GM21717 (cell line): ENCODE measurements at regions not wholly inside any gene's neighbourhood (a gene's known extent, or its start where the extent isn't known, plus 50 kb on each side); places are given as distances from the start of the nearest gene placed in this dataset.

Experiments used
- ATAC-seq: cut with Tn5 transposase; IDR thresholded peaks from one replicate; pipeline ENCODE4 v1.9.1; 2021; ENCODE audit warnings: mild to moderate bottlenecking, moderate library complexity; ENCODE audit not compliant: unreplicated experiment

- ATAC-seq: no peak
Measured at GRCh38 chr5:37921452-37921851, 81.6 kb upstream of the GDNF start.

- ATAC-seq: no peak
Measured at GRCh38 chr5:37918424-37918823, 78.6 kb upstream of the GDNF start.

GRCh38 chr5:37916525-37916924 lies 76.7 kb upstream of the GDNF start:
- no peak for ATAC-seq

DNA sequence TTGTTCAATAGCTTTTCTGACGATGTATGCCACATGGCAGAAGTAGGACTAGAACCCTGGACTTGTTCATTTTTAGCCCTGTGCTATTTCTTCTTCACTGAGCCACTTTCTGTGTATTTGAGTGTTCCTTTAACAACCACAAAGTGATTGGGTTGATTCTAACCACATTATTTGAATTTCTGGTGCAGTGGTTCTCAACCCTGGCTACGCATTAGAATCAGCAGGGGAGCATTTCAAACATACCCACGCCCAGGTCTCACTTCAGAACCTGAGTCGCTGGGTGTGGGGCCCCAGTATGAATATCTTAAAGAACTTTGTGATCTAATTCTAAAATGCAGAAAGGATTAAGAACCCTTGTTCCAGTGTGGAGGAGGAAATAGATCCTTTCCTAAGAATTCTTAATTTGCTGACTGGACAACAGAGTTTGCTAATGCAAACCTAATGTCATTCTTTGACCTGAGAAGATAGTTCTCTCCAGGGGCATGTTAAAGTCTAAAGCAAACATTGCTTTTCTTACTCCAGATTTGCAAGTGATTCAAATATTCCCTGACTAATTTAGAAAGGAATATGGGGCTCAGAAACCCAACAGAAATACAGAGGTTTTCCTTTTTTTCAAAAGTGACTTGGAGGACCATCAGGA lies 75.4 kb upstream of the GDNF start:
- ATAC-seq: peak; percentile 78

- peak; percentile 85 for ATAC-seq
Measured at GRCh38 chr5:37909610-37910266, 69.9 kb upstream of the GDNF start.

GRCh38 chr5:37906416-37906815 lies 66.6 kb upstream of the GDNF start:
- no peak for ATAC-seq

GRCh38 chr5:37905230-37905629 lies 65.4 kb upstream of the GDNF start:
- no peak for ATAC-seq

DNA sequence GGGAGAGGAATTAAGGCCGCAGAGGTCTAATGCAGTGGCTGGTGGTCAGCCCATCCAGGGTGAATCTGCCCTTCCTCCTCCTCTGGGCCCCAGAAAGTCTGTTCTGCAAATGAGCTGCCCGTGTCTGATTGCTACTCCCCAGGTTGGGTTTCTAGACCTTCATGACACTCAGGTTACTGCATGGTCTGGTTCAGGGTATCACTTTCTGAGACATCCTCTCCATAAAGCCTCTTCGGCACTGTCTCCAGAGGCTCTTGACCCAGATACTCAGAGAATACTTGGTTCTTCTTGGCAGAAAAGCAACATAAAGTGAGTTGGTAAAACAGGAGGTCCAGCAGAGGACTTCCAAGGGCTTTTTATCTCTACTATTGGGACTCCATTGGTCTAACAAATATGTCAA lies 62.5 kb upstream of the GDNF start:
- no peak for ATAC-seq

GRCh38 chr5:37900692-37901091 lies 60.9 kb upstream of the GDNF start:
- ATAC-seq: no peak

GRCh38 chr5:37899037-37899436 lies 59.2 kb upstream of the GDNF start:
- no peak for ATAC-seq

DNA sequence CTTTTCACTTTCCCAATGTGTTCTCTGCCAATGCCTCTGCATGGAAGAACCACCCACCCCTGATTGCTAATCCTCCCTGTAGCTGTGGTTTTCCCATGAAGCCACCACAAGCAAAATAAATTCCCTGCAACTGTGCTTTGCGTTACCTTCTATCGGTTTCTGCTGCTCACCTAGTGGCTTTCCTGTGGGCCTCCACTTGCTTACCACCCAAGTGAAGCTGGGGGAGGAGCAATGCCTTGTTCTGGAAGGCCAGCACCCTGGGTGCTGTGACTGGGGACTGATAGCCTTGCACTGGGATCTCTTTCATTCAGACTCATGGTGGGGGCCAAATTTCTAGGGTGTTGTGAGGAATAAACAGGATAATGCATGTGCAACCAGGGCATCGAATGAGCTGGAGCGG lies 56.3 kb upstream of the GDNF start:
- no peak for ATAC-seq

DNA sequence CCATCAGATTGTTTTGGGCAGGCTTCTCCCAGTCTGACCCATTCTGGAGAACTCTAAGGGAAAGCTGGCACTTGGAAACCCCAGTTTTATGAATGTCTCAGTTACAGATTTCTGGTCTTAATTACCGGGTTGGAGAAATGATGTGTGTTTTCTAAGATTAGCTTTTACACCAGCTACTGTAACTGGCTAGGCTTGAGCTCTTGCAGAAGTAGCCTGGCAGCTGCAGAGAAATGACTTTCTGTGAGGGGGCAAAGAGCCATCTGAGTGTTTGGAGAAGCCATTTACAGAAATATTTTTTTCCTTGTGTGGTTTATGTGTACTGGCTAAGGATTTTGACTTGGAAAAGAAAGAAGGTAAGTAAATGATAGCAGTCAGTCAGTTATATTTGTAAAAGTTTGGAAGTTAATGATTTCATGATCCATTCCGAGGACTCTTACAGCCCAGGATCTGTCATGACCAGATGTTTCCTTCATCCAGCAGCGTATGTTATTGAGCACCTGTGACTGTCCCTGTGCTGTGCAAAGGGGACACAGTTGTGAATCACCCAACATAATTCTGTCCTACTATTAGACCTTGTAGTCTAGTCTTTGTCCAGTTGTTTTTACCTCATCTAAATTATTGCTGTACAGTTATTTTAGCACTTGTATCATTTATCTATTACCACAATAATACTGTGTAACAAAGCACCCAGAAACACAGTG lies 53.7 kb upstream of the GDNF start:
- no peak for ATAC-seq

GRCh38 chr5:37892586-37892985 lies 52.7 kb upstream of the GDNF start:
- ATAC-seq: no peak

GRCh38 chr5:37891832-37892231 lies 52.0 kb upstream of the GDNF start:
- ATAC-seq: no peak

DNA sequence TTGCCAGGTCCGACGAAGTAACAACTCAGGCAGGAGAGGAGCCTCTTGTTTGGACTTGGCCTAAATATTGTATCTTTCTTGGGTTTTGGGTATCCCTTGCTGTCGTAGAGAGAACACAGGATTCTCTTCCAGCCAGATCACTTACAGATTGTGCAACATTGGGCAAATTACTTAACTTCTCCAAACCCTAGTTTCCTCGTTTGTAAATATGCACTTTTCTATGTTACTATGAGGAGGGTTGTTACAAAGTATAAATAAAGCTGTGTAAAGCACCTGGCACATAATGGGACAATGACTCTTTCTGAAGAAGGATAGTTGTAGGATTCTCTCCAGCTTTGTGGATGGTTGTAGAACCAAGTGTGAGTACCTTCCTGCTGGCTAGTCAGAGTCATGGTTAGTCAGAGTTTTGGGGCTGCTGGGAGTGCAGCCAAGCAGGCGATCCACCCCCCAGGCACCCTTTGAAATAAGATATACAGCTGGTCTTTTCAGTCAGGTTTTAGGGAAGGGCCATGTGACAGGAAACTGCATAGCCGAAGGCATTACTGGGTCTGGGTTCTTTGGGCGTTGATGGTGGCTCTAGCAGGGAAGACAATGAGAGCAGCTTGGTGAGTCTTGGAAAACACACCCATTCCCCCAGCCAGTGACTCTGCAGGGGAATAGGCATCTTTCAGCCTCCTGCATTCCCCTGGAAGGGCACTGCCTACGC lies 49.9 kb upstream of the GDNF start:
- ATAC-seq: no peak
